ENCODE measurements at regions not wholly inside any gene's neighbourhood (a gene's known extent, or its start where the extent isn't known, plus 50 kb on each side); places are given as distances from the start of the nearest gene placed in this dataset. TPM values are rescaled to one million over a fixed set of nuclear protein-coding genes. Genes with fewer than 3 reads are reported as not detected.

DNA sequence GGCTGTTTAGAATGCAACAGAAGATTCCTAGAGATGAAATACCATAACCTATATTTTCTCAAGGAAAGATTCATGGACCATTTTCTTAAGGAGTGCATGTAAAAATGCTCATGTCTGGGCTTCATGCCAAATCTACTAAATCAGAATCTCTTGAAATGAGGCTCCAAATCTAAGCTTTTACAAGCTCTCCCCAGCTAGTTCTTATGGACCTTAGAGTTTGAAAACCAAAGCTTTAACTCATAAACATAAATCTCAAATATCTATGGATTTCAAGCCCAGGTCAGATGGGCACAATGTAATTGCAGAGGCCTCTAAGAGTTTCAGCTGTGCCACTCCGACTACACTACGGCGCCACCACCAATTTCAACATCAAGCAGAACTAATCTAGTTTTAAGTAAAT, 117.3 kb upstream of the CAND1 start:
- DNase-seq: no peak

DNA sequence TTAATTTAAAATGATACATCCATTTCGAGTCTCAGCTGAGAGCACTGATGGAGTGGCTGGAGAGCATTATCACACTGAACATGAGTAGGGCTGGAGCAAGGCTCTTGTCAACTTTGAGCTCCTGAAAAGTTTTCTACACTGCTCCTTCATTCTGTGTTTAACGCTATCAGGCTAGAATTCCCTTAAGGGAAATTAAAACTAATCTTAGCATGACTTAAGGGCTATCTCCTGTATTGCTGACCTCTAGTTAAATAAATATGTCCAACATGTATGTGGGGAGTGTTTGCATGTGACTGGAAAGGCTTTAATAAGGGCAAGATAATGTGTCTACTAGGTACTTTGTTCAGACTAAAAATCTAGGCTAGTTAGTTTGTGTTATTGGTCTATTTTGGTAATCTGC, 116.7 kb upstream of the CAND1 start:
- DNase-seq: no peak

DNA sequence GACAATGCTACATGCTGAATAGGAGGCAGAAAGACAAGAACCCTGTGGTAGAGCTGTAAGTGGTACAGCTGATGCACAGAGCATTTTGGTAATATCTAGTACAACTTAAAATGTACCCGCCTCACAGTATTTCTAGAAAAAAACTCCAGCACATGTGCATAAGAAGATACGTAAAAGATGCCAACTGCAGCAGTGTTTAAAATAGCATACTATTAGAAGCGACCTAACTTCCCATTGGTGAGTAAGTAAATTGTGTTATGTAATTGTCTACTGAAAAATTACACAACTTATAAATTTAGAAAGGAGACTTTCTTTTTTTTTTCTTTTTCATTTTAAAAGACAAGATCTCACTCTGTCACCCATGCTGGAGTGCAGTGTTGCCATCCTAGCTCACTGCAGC, 114.3 kb upstream of the CAND1 start:
- no peak for DNase-seq

DNA sequence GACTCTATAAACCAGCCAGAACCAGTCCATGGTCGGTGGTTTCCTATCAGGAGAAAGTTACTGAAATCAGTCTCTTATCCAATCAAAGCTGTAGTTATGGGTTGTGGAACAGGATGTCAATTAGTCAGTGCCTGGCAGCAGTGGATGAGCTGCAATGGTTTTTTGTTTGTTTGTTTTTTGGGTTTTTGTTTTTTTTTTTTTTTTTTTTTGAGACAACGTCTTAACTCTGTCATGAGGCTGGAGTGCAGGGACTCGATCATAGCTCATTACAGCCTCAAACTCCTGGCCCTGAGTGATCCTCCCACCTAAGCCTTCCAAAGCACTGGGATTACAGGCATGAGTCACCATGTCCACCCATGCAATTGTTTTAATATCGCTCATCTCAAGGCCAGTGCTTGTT, 113.3 kb upstream of the CAND1 start:
- DNase-seq: no peak

DNA sequence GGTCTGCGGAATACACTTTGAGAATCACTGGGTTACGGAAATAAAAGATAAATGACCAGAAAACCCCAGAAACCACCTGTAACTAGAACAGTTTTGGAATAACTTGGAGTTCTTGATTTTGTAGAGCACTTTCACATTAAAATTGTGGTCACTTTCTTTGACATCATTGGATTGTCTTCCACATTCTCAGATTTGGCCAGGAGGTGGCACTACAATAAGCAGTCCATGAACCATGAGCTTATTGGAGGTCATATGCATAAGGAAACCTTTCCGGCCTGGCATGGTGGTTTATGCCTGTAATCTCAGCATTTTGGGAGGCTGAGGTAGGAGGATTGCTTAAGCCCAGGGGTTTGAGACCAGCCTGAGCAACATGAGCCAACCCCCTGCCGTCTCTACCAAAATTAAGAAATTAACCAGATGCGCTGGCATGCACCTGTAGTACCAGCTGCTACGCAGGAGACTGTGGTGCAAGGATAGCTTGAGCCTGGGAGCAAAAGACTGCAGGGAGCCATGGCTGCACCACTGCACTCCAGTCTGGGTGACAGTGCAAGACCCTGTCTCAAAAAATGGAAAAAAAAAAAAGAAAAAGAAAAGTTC, 107.7 kb upstream of the CAND1 start:
- no peak for DNase-seq

DNA sequence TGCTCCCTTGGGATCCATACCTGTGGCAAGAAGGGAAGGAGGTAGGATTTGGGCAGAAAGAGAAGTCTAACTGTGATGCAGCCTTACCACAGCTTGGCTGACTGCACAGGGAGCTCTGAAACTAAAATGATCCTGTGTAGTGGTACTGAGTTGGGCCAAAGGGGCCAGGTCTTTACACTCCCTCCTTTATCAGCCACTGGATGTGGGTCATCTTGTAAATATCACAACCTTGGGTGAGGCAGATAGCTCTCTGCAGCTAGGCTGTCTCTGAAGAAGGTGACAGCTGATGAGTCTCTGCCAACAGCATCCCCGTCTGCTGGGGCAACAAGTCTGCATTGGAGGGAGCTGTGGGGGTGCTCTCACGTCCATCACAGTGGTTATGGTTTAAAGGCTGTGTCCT, 95.9 kb upstream of the CAND1 start:
- no peak for DNase-seq

DNA sequence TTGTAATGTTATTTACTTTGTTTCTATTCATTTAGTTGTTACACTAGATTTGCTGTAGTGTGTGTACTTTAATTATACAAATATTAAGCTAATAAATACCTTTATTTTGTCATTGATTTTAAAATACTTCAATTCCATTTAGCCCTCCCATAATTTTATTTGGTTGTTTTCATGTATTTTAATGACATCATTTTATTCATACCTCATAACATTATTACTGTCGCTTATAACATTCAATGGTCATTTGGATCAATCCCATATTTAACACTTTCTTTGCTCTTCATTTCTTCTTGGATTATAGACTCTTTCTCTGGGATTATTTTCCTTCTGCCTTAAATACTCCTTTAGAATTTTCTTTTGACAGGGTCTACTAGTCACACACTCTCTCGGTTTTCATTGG, 86.6 kb upstream of the CAND1 start:
- DNase-seq: no peak

DNA sequence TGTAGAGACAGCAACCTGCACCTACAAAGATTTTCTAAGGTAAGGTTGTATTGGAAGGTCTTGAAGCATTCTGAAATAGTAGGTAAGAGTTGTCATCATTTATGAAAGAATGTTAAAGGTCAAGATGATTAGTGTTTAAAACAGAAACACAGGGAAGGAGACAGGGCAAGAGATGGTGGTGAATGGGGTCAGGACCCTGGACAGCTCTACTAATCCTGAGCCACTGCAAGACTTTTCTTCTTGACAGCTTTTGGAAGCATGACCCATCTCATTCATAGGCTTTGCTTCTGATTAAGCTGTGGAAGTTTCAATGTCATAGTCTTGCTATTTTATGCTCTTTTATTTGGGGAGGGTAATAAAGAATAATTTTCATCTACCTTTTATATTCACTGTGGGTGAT, 75.5 kb upstream of the CAND1 start:
- no peak for DNase-seq

DNA sequence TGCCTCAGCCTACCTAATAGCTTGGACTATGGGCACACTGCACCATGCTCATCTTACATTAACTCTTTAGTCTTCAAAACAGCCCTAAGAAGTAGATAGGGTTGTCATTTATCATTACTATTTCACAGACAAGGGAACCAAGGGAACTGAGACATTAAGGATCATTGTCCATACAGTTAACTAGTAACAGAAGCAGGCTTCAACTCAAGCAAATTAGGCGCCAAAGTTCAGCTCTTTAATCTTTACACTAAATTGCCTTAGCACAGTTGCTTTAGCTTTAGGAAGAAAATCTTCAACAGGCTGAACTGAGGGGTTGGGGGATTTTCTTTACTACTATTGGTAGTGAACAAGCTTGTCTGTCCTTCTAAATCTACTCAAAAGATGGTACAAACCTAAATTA, 68.8 kb upstream of the CAND1 start:
- DNase-seq: no peak

DNA sequence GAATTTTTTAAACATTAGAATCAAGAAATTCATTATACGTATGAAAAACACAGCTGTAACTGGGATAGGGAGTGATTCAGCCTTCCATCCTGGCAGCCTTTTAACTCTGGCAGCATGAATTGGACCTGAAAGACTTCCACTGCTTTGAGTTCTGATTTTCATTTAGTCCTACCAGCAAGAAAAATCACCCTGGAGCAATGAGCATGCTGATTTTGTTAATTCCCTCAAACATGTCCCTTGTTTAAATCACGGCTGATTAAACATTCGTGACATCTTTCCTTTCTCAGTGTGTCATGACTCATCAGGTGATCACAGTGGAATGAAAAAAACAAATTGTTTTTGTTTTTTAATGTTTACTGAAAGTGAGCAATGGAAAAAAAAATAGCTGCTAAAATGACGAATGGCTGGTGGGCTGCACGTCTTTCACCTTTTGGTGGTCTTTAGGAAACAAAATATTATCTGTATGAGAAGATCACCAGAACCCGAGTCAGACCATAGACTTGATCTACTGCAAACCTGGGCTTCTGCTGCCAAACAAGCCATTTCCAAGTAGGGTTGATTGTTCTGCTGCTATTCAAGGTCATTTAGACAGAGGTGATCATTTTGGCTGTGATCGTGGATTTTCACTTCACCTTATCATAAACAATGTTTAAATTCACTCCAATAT, 67.0 kb upstream of the CAND1 start:
- no peak for DNase-seq

DNA sequence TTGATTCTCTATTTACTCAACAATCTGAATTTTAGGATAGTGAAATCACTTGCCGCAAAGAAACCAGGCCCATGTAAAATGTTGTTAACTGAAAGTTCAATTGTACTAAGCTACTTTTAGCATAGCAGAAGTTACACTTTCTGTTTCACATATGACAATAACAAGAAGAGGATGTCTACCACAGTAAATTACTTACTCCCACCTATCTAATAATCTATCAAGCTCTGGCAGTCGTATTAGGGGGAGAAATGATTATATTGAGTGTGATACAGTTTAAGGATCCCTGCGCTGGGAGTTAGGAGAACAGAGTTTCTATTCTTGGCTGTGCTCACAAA, 66.5 kb upstream of the CAND1 start:
- no peak for DNase-seq

DNA sequence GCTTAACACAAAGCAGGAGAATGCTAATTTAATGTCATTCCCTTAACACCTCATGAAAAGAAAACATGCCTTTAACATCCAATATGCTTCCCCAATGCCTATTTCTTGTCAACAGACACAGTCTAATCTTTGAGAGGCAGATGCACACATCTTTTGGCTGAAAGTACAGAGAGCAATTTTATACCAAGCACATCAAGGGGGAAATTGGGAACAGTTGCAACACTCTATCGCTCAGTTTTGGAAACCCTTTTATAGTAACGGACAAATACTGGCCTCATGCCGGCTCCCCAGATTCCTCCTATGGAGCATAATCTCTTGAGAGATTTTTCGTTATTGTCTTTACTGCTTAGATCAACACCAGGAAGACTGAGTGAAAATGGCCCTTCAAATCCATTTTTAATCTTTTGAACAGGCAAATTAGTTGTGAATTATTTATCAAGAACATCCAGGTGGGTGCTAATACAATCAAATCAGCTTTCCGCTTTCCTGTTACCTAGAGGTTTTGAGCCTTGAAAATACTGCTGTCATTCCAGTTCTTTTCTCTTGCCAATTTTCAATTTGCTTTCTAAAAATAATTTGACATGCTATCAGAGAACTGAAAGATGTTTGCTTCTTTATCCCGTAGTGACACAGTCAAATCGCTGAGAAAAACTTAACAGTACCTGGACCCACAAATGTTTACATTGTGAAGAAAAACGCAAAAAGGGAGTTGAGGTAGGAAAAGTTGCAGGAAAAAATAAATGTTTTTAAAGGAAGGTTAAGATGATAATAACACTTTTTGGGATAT, 60.7 kb upstream of the CAND1 start:
- no peak for DNase-seq

DNA sequence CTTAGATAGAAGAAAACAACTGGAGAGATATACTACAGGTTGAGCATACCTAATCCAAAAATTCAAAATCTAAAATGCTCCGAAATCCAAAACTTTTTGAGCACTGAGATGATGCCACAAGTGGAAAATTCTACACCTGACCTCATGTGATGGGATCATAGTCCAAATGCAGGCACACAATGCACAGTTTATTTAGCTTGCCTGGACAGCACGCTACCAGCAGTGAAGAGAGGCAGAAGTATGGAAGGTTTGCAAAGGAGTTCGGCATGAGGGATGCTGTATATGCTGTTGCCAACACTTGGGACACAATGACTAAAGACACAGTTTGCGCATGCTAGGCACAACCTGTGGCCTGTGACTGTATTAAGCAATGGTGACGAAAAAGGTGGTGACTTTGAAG, 58.1 kb upstream of the CAND1 start:
- no peak for DNase-seq

DNA sequence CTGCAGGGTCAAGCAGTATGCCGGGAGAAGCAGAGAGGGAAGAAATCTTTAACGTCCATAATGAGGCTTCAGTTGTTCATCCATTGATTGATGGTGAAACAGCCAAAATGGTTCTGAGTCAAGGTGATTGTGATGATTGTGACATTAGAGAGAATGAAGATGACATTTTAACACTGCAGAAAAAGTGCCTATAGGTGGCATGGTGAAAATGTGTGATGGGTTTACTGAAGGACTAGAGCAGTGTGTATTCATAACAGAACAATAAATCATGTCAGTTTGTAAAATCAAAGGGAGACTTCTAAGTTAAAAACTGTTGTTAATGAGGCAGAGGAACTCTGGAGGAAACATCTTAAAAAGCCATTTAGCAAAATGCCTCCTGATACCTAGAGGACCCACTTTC, 57.7 kb upstream of the CAND1 start:
- no peak for DNase-seq

DNA sequence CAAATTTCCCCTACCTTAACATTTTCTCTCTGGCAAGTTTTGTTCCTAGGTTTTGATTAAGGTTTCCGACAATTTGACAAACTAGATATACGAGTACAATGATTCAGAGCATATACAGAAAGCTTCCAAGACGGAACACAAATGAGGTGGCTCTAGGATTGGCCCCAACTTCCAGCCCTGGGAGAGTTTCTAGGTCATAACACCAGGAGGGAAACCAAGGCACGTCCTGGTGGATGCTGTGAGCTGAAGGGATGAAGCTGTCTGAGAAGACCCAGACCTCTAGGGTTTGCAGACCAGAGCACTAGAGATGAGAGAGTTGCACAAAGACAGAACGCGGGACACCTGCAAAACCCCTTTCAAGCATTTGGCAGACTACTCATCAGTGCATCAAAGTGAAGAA, 51.5 kb upstream of the CAND1 start:
- DNase-seq: no peak

Small RNA genes lying in the stretch of these regions (small RNA-seq; reads per million reads assigned to genes)
- not detected for gene AC073530.2 (ENCODE audit: low replicate concordance)

All from skin of body (tissue), 2 donors.